ENCODE measurements at regions not wholly inside any gene's neighbourhood (a gene's known extent, or its start where the extent isn't known, plus 50 kb on each side); places are given as distances from the start of the nearest gene placed in this dataset.

GRCh38 chr2:128424406-128425171 lies 105.9 kb upstream of the HS6ST1 start:
- CTCF ChIA-PET, result interaction anchor here (0.8 to 1.5 kb wide), 5 partner anchors 8 to 43 kb away, joined by 3 to 5 read pairs (median 4); no protein-coding TSS in a partner anchor
- TF ChIP-seq, protein P1, sequence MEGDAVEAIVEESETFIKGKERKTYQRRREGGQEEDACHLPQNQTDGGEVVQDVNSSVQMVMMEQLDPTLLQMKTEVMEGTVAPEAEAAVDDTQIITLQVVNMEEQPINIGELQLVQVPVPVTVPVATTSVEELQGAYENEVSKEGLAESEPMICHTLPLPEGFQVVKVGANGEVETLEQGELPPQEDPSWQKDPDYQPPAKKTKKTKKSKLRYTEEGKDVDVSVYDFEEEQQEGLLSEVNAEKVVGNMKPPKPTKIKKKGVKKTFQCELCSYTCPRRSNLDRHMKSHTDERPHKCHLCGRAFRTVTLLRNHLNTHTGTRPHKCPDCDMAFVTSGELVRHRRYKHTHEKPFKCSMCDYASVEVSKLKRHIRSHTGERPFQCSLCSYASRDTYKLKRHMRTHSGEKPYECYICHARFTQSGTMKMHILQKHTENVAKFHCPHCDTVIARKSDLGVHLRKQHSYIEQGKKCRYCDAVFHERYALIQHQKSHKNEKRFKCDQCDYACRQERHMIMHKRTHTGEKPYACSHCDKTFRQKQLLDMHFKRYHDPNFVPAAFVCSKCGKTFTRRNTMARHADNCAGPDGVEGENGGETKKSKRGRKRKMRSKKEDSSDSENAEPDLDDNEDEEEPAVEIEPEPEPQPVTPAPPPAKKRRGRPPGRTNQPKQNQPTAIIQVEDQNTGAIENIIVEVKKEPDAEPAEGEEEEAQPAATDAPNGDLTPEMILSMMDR (IDR thresholded peaks at IDR 0.05; ENCODE audit: insufficient read depth, low read length, missing control alignments), result no peak
- H3K4me3 ChIP-seq (ENCODE audit: low read depth, low read length), result no peak overlapping the region
- POLR2A ChIA-PET, result no interaction called here
- no peak for DNase-seq (ENCODE audit: low read depth, low spot score)

DNA sequence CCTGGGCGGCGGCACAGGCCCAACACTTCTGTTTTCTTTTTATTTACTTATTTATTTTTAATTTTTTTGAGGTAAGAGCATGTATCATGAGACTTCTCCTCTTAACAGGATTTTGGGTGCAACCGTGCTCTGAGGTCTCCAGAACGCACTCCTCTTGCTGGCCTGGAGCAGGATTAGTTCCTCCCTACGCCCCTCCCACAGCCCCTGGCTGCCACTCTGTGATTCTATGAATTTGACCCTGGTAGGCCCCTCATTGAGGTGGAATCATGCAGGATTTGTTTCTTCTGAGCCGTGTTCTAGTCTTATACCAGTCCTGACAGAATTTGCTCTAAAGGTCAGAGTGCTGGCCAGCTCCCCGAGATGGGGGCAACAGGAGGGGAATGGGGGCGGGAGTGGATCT lies 106.5 kb upstream of the HS6ST1 start:
- no peak overlapping the region for H3K4me3 ChIP-seq (ENCODE audit: low read depth, low read length)
- TF ChIP-seq, protein P1 (IDR thresholded peaks at IDR 0.05; ENCODE audit: insufficient read depth, low read length, missing control alignments), result no peak
- POLR2A ChIA-PET, result no interaction called here

DNA sequence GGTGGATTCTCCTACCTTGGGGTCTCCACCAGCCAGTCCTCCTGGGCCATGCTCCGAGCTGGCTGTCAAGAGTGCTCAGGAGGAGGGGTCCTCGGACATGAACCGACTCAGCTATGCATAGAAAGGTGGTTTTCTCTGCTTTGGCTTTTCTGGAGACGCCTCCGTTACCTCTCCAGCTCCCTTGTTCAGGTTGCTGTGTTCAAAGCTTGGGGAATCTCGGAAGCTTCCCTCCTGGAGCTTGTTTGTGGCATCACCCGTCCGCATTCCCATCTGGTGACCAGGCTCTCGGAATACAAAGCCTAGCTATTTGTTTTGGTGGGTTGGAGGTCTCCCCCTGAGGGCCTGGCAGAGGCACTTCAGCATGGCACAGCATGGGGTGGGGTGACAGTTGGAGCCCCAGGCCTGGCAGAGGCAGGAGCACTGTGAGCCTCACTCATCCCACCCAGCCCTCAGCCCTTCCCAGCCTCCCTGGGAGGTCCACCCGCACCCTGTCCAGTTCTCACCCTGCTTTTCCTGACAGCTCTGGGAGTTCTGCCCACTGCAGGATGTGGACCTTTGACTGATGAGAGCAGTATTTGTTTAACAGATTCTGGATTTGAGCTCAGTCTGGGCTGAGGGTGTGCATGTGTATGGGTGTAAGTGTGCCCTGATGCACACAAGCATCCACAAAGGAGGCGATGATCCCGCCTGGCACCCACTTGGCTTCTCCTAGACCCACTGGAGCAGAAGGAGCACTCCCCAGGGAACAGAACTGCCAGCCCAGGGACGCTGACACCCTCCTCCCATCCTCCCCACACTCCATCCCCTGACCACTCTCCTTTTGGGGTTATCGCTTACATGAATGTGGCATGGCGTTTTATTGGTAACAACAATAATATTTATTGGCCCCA lies 107.3 kb upstream of the HS6ST1 start:
- H3K4me3 ChIP-seq (ENCODE audit: low read depth, low read length), result no peak overlapping the region
- POLR2A ChIA-PET, result no interaction called here
- DNase-seq (ENCODE audit: low read depth, low spot score), result peak; percentile 3
- CTCF ChIA-PET, result interaction anchor here (1.5 to 1.6 kb wide), 2 partner anchors 9 to 105 kb away, joined by 3 to 5 read pairs; no protein-coding TSS in a partner anchor
- TF ChIP-seq, protein P1 (IDR thresholded peaks at IDR 0.05; ENCODE audit: insufficient read depth, low read length, missing control alignments), result no peak

More for the DNA sequence above, 106.5 kb upstream of the HS6ST1 start:
- DNase-seq (ENCODE audit: low read depth, low spot score), result no peak
- CTCF ChIA-PET, result interaction anchor here (1.5 kb wide), 1 partner anchor 9 kb away, joined by 5 read pairs; no protein-coding TSS in a partner anchor

- TF ChIP-seq, protein P1 (IDR thresholded peaks at IDR 0.05; ENCODE audit: insufficient read depth, low read length, missing control alignments), result no peak
- POLR2A ChIA-PET, result no interaction called here
These were observed 108.7 kb upstream of the HS6ST1 start for GRCh38 chr2:128427413-128427755.

DNA sequence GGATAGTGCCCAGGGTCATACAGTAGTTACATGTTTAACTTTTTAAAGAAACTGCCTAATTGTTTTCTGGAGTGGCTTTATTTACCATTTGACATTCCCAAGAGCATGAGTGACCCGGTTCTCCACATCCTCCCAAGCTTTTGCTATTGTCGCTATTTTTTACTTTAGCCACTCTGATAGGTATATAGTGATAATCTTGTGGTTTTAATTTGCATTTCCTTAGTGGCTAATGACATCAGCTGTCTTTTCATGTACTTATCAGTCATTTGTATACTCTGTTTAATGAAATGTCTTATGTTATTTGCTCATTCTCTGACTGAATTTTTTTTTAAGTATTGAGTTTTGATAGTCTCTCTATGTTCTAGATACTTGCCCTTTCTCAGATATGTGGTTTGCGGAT lies 109.7 kb upstream of the HS6ST1 start:
- ChIA-PET CTCF (no interaction called here), POLR2A (no interaction called here)
- TF ChIP-seq, protein P1 (IDR thresholded peaks at IDR 0.05; ENCODE audit: insufficient read depth, low read length, missing control alignments), result no peak
- H3K4me3 ChIP-seq (ENCODE audit: low read depth, low read length), result no peak overlapping the region
- DNase-seq (ENCODE audit: low read depth, low spot score), result no peak

More at GRCh38 chr2:128427413-128427755, 108.7 kb upstream of the HS6ST1 start:
- CTCF ChIA-PET, result interaction anchor here (1.6 kb wide), 1 partner anchor 106 kb away, joined by 3 read pairs; no protein-coding TSS in a partner anchor
- DNase-seq (ENCODE audit: low read depth, low spot score), result no peak
- no peak overlapping the region for H3K4me3 ChIP-seq (ENCODE audit: low read depth, low read length)

DNA sequence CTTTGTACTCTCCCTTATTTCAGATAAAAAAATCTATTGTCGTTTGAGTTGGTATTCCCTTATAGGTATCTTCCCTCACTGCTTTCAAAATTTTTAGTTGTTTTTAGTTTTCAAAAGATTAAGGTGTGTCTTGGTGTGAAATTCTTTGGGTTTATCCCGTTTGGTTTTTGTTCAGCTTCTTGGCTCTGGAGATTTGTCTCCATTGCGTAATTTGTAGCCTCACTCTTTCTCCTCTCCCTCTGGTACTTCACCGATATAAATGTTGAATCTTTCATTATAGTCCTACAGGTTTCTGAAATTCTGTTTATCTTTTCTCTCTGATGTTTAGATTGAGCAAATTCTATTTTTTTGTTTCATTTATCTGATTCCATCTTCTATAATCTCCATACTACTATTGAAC lies 113.8 kb upstream of the HS6ST1 start:
- DNase-seq (ENCODE audit: low read depth, low spot score), result no peak

More for the DNA sequence above, 113.8 kb upstream of the HS6ST1 start:
- CTCF ChIA-PET, result no interaction called here
- POLR2A ChIA-PET, result no interaction called here
- TF ChIP-seq, protein P1 (IDR thresholded peaks at IDR 0.05; ENCODE audit: insufficient read depth, low read length, missing control alignments), result no peak
- H3K4me3 ChIP-seq (ENCODE audit: low read depth, low read length), result no peak overlapping the region

Measured in AG04449 (cell line).